Activated naive CD4-positive, alpha-beta T cell (primary cell): ENCODE measurements at regions not wholly inside any gene's neighbourhood (a gene's known extent, or its start where the extent isn't known, plus 50 kb on each side); places are given as distances from the start of the nearest gene placed in this dataset.
"Not testable (repeated sequence)": the region's sequence is repeated elsewhere in the genome, so short reads cannot be mapped to it uniquely, and the experiment has no call there.

ENCODE experiments used
- DNase-seq, 4 experiments: peaks; one replicate each; lab custom pipeline; 2025; lab: John Stamatoyannopoulos, UW

DNA sequence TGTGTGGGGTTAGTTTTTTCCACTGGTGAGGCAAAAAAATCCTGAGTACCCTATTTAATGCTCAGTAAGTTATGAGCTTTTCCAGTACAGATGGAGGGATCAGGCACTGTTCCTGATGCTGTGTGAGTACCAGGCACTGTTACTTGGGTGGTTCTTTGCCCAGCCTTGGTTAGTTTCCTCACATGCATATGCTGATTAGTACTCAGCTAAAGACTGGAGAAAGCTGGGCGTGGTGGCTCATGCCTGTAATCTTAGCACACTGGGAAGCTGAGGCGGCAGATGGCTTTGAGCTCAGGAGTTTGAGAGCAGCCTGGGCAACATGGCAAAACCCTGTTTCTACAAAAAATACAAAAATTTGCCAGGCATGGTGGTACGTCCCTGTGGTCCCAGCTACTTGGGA, 210.3 kb upstream of the SGO1 start:
- DNase-seq = no peak

DNA sequence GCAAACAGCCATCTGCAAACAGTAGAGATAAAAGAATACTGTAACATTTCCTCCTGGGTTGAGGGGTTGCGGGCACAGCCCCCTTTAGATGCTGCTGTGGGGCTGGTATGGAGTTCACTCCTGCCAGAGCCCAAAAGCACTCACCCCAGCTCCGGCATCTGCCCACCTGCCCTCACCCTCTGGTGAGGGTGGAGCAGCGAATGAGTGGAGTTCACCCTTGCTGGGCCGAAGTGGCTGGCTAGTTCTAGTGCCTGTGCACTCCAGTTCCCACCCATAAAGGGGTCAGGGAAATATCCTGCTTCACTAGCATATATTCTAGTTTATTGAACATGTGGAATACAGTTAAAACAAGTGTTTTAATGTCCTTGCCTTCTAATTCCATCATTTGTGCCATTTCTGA, 209.7 kb upstream of the SGO1 start:
- no peak for DNase-seq

- no peak for DNase-seq
These were observed 208.2 kb upstream of the SGO1 start for GRCh38 chr3:20394243-20394642.

GRCh38 chr3:20391644-20392043, 205.6 kb upstream of the SGO1 start:
- DNase-seq = no peak

DNA sequence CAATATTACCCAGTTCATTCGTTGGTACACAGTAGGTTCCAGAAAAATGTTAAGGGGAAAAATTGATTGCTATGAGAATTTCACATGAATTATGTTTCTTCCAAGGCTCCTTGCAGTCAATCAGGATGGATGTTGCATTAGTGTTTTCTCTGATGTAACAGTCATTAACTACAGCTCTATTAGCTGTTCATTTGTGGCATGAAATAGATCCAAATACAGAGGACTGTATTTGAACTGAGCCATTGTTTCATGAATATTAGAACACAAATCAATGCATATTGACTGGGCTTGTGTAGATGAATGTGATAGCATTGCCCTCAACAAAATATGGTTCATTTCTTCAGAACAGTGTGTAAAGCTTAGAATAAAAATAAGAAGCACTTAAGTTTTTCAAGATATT, 203.0 kb upstream of the SGO1 start:
- DNase-seq = no peak

DNA sequence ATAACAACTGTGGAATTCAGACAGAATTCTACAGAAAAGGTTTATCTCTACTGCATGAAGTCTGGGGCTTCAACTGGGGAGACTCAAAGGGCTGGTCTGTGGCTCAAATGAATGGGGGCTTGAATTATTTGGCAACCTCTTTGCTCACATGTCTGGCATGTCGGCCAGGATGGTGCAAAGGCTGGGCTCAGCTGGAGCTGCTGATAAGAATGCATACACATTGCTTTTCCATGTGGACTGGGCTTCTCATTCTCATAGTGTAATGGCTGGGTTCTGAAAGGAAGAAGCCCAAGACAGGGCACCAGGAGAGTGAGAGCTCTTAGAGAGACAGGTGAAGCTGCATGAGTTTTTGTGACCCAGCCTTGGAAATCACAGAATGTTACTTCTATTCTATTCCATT, 194.3 kb upstream of the SGO1 start:
- no peak for DNase-seq

DNA sequence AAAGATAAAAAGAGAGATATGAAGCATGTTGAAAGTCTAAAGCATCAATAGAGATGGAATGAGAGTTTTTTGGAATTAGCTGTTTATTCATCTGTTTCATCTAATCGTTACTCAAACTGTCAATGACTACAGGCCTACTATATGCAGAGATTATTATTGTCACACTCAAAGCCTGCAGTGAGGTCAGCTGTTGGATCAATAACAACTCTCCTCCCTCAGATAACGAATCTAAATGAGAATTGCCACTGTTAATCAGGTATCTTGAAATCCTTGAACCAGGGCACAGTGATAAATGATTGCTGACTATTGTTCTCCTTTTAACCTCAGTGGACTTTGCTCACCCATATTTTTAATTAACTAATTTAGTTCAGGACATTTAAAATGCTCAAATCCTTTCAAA, 192.3 kb upstream of the SGO1 start:
- no peak for DNase-seq

GRCh38 chr3:20376665-20377217, 190.7 kb upstream of the SGO1 start:
- no peak for DNase-seq

- DNase-seq = no peak
These were observed 189.3 kb upstream of the SGO1 start for GRCh38 chr3:20375302-20375701.

- not testable (repeated sequence) for DNase-seq
These were observed 184.5 kb upstream of the SGO1 start for GRCh38 chr3:20370273-20371063.

GRCh38 chr3:20361000-20361399, 175.0 kb upstream of the SGO1 start:
- DNase-seq = no peak

DNA sequence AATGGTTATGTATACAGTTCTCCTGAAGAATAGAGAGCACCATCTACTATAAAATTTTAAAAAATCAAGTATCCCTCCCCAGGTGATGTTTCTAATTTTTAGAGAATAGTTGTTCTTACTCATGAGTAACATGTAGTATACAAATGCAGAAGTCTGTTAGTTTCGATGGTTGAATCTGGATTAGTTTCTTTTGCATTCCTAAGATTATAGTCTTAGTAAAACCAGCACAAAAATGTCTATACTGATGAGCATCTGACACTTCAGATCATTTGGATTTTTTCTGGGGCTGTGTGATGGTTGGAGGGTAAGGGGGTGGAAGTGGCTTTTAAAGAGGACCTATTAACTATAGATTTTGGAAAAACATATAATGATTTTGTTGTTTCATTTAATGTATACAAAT, 167.3 kb upstream of the SGO1 start:
- no peak for DNase-seq

DNA sequence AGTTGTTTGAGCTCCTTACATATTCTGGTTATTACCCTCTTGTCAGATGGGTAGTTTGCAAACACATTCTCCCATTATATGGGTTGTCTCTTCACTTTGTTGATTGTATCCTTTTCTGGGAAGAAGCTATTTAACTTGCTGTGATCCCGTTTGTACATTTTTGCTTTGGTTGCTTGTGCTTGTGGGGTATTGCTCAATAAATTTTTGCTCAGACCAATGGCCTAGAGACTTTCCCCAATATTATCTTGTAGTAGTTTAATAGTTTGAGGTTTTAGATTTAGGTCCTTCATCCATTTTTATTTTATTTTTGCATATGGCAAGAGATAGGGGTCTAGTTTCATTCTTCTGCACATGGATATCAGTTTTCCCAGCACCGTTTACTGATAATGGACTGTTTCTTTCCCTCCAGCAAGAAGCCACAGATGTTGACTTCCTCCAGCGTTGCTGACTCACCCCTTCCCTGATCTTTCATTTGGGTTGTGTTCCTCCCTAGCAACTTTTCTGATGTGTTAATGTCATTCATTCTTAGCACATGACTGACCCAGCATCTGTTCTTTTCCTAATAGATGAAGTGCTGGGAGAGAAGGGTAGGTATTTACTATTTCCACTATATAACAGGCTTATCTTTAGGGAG, 166.7 kb upstream of the SGO1 start:
- DNase-seq = no peak

DNA sequence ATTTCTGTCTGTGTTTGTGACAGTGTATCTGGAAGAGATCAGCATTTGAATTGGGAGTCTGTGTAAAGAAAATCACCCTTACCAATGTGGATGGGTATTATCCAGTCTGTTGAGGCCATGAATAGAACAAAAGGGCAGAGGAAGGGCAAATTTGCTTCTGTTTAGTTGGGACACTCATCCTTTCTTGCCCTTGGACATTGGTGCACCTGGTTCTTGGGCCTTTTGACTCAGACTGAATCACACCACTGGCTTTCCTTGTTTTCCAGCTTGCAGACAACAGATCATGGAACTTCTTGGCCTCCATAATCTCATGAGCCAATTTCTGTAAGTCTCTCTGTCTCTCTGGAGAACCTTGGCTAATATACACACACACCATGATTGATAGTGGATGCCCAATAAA, 164.4 kb upstream of the SGO1 start:
- DNase-seq = no peak

DNA sequence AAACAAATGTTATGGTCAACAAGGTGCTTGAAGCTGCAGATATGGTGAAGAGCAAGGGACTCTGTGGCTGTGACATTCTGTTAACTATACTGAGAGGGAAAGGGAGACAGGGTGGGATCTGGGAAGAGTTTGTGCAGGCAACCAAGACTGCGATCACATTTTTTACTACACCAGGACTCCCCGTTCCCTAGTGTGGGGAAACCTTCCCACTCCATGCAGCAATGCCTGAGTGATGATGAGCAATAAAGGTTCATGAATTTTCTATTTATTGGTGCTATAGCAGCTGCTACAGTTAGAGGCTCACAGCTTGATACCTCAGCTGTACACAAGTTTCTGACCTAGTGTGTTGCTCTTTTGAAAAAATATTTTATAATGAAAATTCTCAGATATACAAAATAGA, 160.9 kb upstream of the SGO1 start:
- no peak for DNase-seq

DNA sequence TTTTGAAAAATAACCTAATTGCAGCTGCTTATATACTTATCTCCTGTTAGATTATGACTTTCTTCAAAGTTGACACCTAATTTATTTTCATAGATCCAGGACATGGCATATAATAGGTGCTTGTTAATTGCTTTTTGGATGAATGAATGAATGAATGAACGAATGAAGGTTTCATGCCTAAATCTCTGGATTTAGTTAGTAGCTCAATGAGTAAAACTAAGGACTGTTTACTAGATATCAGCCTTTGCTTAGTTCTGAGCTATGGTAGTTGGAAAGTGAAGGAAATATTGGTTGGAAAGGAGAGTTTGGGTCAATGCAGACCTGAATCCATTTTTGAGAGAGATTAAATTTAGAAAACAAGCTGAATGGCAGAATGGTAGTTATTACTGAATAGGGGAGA, 160.4 kb upstream of the SGO1 start:
- no peak for DNase-seq

DNA sequence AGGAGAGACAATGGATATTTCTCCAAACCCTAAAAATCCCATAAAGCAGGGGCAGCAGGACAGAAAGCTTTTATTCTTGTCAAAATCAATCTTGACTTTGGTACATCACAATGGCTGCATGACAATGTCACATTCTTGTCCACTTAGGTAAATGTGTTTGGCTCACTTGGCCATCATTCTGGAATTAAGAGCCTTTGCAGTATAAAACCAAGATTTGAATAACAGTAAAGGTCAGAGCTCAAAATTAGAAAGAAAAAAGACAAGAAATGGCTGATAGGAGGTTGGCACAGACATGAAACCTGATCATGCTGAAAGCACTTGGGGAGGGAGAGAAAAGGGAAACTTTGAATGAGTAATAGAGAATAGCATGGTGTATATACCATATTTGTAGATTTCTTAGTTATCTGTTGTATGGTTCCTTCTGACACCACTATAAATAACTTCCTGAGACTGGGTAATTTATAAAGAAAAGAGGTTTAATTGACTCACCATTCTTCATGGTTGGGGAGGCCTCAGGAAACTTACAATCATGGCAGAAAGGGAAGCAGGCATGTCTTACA, 158.5 kb upstream of the SGO1 start:
- DNase-seq = no peak

DNA sequence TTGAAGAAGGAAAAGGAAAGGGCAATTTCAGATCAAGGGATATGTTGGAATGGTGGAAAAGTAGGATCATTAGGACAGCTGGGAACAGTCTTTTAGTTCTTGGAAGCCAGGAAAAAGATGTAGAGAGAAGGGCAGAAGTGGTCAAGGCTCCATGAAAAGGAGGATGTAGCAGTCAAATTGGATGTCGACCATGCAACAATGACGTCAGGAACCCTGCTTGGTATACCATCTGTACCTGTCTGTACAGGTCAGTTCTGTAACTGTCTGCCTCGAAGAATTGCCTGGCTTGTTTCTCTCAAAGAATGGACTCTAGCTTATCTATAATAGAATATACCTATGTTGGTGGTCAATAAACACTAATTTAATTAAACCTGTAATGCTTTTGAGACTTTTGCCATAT, 157.8 kb upstream of the SGO1 start:
- DNase-seq = no peak

- peak in 3 of 4 experiments; percentile 0 to 7 (median 2) for DNase-seq
These were observed 154.4 kb upstream of the SGO1 start for GRCh38 chr3:20340324-20340928.

DNA sequence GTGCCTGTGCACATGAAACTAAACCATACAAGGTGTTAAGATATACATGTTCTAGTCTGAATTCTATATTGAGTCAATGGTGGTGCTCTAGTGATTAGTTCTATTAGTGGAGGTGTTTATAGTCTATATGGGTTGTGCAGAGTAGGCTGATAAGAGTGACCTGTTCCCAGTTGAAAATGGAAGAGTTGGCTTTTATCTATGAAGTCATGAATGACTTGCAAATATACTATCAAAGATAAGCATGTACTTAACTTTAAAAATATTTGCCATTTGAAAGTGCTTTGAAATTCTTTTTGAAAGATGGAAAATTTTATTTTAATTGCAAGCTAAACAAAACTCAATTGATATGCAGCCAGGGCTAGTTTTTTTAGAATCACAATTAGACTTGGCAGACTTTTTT, 150.6 kb upstream of the SGO1 start:
- no peak for DNase-seq

GRCh38 chr3:20334842-20335241, 148.8 kb upstream of the SGO1 start:
- DNase-seq = no peak

DNA sequence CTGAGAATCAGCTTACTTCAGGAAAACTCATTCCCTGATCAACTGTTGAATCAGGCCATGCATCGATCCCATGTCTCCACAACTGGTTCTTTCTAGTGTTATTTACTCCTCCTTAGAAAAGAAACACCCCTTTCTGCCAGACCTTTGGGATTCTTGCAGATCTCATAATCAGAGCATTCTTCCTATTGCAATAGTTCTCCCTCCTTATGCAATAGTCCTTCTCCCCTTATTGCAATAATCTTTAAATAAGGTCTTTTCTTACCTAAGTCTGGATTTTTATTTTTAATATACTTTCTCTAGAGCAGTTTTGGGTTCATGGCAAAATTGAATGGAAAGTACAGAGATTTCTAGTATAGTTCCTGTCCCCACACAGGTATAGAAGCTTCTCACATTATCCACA, 141.9 kb upstream of the SGO1 start:
- DNase-seq = no peak

DNA sequence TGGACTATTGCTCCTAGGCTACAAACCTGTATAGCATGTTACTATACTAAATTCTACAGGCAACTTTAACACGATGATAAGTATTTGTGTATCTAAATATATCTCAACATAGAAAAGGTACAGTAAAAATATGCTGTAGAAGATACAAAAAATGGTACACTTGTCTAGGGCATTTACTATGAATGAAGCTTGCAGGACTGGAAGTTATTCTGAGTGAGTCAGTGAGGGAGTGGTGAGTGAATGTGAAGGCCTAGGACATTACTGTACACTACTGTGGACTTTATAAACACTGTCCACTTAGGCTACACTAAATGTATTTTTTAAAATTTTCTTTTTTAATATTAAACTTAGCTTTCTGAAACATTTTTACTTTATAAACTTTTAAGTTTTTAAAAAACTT, 140.5 kb upstream of the SGO1 start:
- no peak for DNase-seq
